LNCAP (cell line): ENCODE measurements at regions not wholly inside any gene's neighbourhood (a gene's known extent, or its start where the extent isn't known, plus 50 kb on each side); places are given as distances from the start of the nearest gene placed in this dataset.
A peak's percentile ranks its signal among the peaks of the same experiment; 100 is the strongest.

Experiments used
- CTCF ChIP-seq: fragments of 450-650 bp; IDR thresholded peaks from 2 replicates; pipeline ENCODE4 v1.5.1; 2017; ENCODE audit warnings: mild to moderate bottlenecking

- TF ChIP-seq CTCF = no peak
Observed at GRCh38 chr1:209328196-209328595, 255.3 kb upstream of the CAMK1G start.

- TF ChIP-seq CTCF = peak; percentile 92
Observed at GRCh38 chr1:209335178-209335577, 248.3 kb upstream of the CAMK1G start.

- TF ChIP-seq CTCF = no peak
Observed at GRCh38 chr1:209341146-209341545, 242.4 kb upstream of the CAMK1G start.

- TF ChIP-seq CTCF = no peak
Observed at GRCh38 chr1:209341673-209342420, 241.7 kb upstream of the CAMK1G start.

- TF ChIP-seq CTCF = no peak
Observed at GRCh38 chr1:209342441-209343175, 240.9 kb upstream of the CAMK1G start.

GRCh38 chr1:209343511-209343910 is 240.0 kb upstream of the CAMK1G start:
- no peak for TF ChIP-seq CTCF

- TF ChIP-seq CTCF = no peak
Observed at GRCh38 chr1:209344156-209344555, 239.4 kb upstream of the CAMK1G start.
